Endothelial cell of umbilical vein (primary cell): ENCODE measurements at regions not wholly inside any gene's neighbourhood (a gene's known extent, or its start where the extent isn't known, plus 50 kb on each side); places are given as distances from the start of the nearest gene placed in this dataset.

Source experiments
- BruUV-seq: library from RNA; stranded (reverse); fragments of 400-500 nt; replicated peaks from 2 replicates; lab custom pipeline; 2021; lab: Mats Ljungman, UMichigan
- CTCF ChIA-PET: fragments of 300-600, 350-600 bp; sonication (Branson Sonifier 250); formaldehyde crosslinking; loops from one replicate; lab custom pipeline; 2021; ENCODE audit warnings: antibody characterized with exemption, inconsistent platforms; lab: Charles Lee
- POLR2A ChIA-PET: fragments of 300-600, 350-600 bp; sonication (Branson Sonifier 250); formaldehyde crosslinking; loops from one replicate; lab custom pipeline; 2021; ENCODE audit warnings: antibody characterized with exemption, inconsistent platforms; lab: Charles Lee
- DNase-seq: peaks from one replicate; pipeline ENCODE4 v3.0.0-alpha.2; 2011; ENCODE audit warnings: low read depth, low spot score
- FAIRE-seq: peaks from 2 replicates; lab custom pipeline; 2011; peaks lifted over from hg19 to GRCh38; lab: Jason Lieb, UNC
- H2AFZ ChIP-seq: 2 replicates; pipeline ENCODE4 v1.6.0; 2012; ENCODE audit warnings: low read depth, low read length, control low read depth, inconsistent platforms
- H3K27ac ChIP-seq: 2 replicates; pipeline ENCODE4 v1.5.1; 2011; ENCODE audit warnings: low read depth, mild to moderate bottlenecking, control low read depth, low read length, moderate library complexity; ENCODE audit not compliant: insufficient read depth
- H3K27me3 ChIP-seq, 2 experiments: 2 replicates each; pipeline versions ENCODE4 v1.6.0 to v1.6.1; 2011; ENCODE audit warnings: low read length in 2 of 2, mixed read lengths in 1 of 2; ENCODE audit not compliant: control insufficient read depth in 2 of 2, insufficient read depth in 2 of 2
- H3K36me3 ChIP-seq, 2 experiments: 2 replicates in 1 of 2; 3 replicates in 1 of 2; pipeline ENCODE4 v1.5.1; 2011; ENCODE audit warnings: low read length in 2 of 2, mild to moderate bottlenecking in 1 of 2, moderate library complexity in 1 of 2; ENCODE audit not compliant: control insufficient read depth in 2 of 2, insufficient read depth in 2 of 2; ENCODE audit errors: extremely low read depth in 1 of 2
- H3K4me1 ChIP-seq: 3 replicates; pipeline ENCODE4 v1.5.1; 2011; ENCODE audit warnings: mild to moderate bottlenecking, low read length; ENCODE audit not compliant: control insufficient read depth, insufficient read depth; ENCODE audit errors: extremely low read depth
- H3K4me2 ChIP-seq: 2 replicates; pipeline ENCODE4 v1.6.1; 2011; ENCODE audit warnings: low read length, control low read depth, mixed read lengths; ENCODE audit not compliant: insufficient read depth
- H3K4me3 ChIP-seq, 3 experiments: fragments of 200-600 bp in 1 of 3; sonication (generic), shearing (Covaris generic) in 1 of 3; replicated peaks in 1 of 3; 2 replicates each; pipeline ENCODE4 v1.5.1; 2011 to 2016; ENCODE audit warnings: control low read depth in 3 of 3, low read length in 3 of 3, mild to moderate bottlenecking in 2 of 3, inconsistent platforms in 1 of 3, low read depth in 1 of 3, moderate library complexity in 1 of 3; ENCODE audit not compliant: insufficient read depth in 1 of 3
- H3K79me2 ChIP-seq: 2 replicates; pipeline ENCODE4 v1.6.0; 2012; ENCODE audit warnings: low read length, inconsistent platforms; ENCODE audit not compliant: control insufficient read depth, insufficient read depth
- H3K9ac ChIP-seq: replicated peaks from 2 replicates; pipeline ENCODE3; 2011; ENCODE audit warnings: low read length, control low read depth; ENCODE audit not compliant: insufficient read depth; ENCODE audit errors: extremely low read depth
- H3K9me1 ChIP-seq: replicated peaks from 3 replicates; pipeline ENCODE4 v1.6.0; 2011; ENCODE audit warnings: mild to moderate bottlenecking, low read length; ENCODE audit not compliant: control insufficient read depth, insufficient read depth; ENCODE audit errors: extremely low read depth
- H3K9me3 ChIP-seq: replicated peaks from 2 replicates; pipeline ENCODE4 v1.5.1; 2012; ENCODE audit warnings: low read length, inconsistent platforms; ENCODE audit not compliant: control insufficient read depth, insufficient read depth
- H4K20me1 ChIP-seq: replicated peaks from 2 replicates; pipeline ENCODE3; 2011; ENCODE audit warnings: mild to moderate bottlenecking, low read length; ENCODE audit not compliant: control insufficient read depth, insufficient read depth; ENCODE audit errors: extremely low read depth
- CTCF ChIP-seq, 2 donors: IDR thresholded peaks; 1 replicate in 1 of 2; 2 replicates in 1 of 2; pipeline ENCODE4 v1.5.1; 2011; ENCODE audit warnings: low read length in 2 of 2, mild to moderate bottlenecking in 2 of 2, moderate library complexity in 2 of 2, control low read depth in 1 of 2, inconsistent platforms in 1 of 2, low read depth in 1 of 2; ENCODE audit not compliant: insufficient read depth in 1 of 2; ENCODE audit errors: extremely low read depth in 1 of 2
- EZH2 ChIP-seq: IDR thresholded peaks from 2 replicates; pipeline ENCODE4 v1.6.1; 2012; ENCODE audit warnings: borderline replicate concordance, low read depth, mild to moderate bottlenecking, moderate library complexity, low read length, inconsistent platforms; ENCODE audit not compliant: severe bottlenecking
- FOS ChIP-seq: IDR thresholded peaks from 2 replicates; pipeline ENCODE4 v1.6.1; 2011; ENCODE audit warnings: mild to moderate bottlenecking, low read length, moderate library complexity, borderline replicate concordance; ENCODE audit not compliant: insufficient read depth
- GATA2 ChIP-seq: IDR thresholded peaks from 2 replicates; pipeline ENCODE4 v1.7.0; 2011; ENCODE audit warnings: low read depth, mild to moderate bottlenecking, moderate library complexity, mixed read lengths, low read length; ENCODE audit not compliant: insufficient read length, insufficient read depth
- JUN ChIP-seq: IDR thresholded peaks from 2 replicates; pipeline ENCODE4 v1.6.1; 2011; ENCODE audit warnings: borderline replicate concordance, low read depth; ENCODE audit not compliant: insufficient read length, insufficient read depth
- MAX ChIP-seq: IDR thresholded peaks from 2 replicates; pipeline ENCODE4 v1.6.1; 2011; ENCODE audit not compliant: insufficient read depth, insufficient read length
- MYC ChIP-seq: IDR thresholded peaks from one replicate; pipeline ENCODE4 v1.6.1; 2011; ENCODE audit warnings: mild to moderate bottlenecking, low read depth, low read length
- POLR2A ChIP-seq: IDR thresholded peaks from 2 replicates; pipeline ENCODE4 v1.6.1; 2012; ENCODE audit warnings: low read depth, mild to moderate bottlenecking, control low read depth, low read length
- POLR2AphosphoS5 ChIP-seq: IDR thresholded peaks from 2 replicates; pipeline ENCODE4 v1.6.1; 2012; ENCODE audit warnings: low read depth, mild to moderate bottlenecking, control low read depth, low read length, moderate library complexity; ENCODE audit not compliant: insufficient read depth
- dilution Hi-C: fragments of 300-500 bp; cut with MboI; formaldehyde crosslinking; loops from one replicate; pipeline ENCODE4 v1.15.0; 2019; ENCODE audit warnings: low sequenced_read_pairs; ENCODE audit not compliant: extremely low pct_ligation_motif_present
- intact Hi-C: fragments of 100-400 bp; cut with micrococcal nuclease; formaldehyde crosslinking; loops from one replicate; pipeline ENCODE4 v1.10.0; 2022

- CTCF ChIA-PET, result no interaction called here
These were observed 624.7 kb downstream of the CD109 start for GRCh38 chr6:74320715-74321114.

More at GRCh38 chr6:74320715-74321114, 624.7 kb downstream of the CD109 start:
- Histone ChIP-seq H3K27ac (no peak overlapping the region), H3K27me3 (no peaks in the 10 kb centered on the region), H4K20me1 (no peaks in the 10 kb centered on the region), H3K4me3 (no peak overlapping the region), H3K36me3 (no peaks in the 10 kb centered on the region), H3K9ac (no peak overlapping the region), H3K9me3 (no peaks in the 10 kb centered on the region), H3K79me2 (no peaks in the 10 kb centered on the region), H2AFZ (no peak overlapping the region), H3K9me1 (no peaks in the 10 kb centered on the region), H3K4me1 (no peaks in the 10 kb centered on the region), H3K4me2 (no peak overlapping the region)
- no peak for FAIRE-seq
- intact Hi-C loops, result no loop called here
- no peak for DNase-seq
- POLR2A ChIA-PET, result interaction anchor here (0.6 kb wide), 1 partner anchor 58 kb away, joined by 3 read pairs; no protein-coding TSS in a partner anchor
- dilution Hi-C loops, result no loop called here
- BruUV-seq, result no TSS peak
- no peak for TF ChIP-seq CTCF (IDR thresholded peaks at IDR 0.05; ENCODE audit: extremely low read depth in 1 of 2, insufficient read depth in 1 of 2, low read depth in 1 of 2, low read length in 2 of 2)
- no peak for TF ChIP-seq MAX
- TF ChIP-seq FOS, result no peak
- no peak for TF ChIP-seq POLR2A
- TF ChIP-seq EZH2, result no peak
- no peak for TF ChIP-seq MYC
- TF ChIP-seq GATA2, result no peak
- no peak for TF ChIP-seq POLR2AphosphoS5
- no peak for TF ChIP-seq JUN
